SK-N-SH treated with all-trans-retinoic acid at 6 μM for 48 hours (cell line): ENCODE measurements at regions not wholly inside any gene's neighbourhood (a gene's known extent, or its start where the extent isn't known, plus 50 kb on each side); places are given as distances from the start of the nearest gene placed in this dataset.

Experiments used
- ARNTL ChIP-seq: fragments of 450-650 bp; formaldehyde crosslinking; IDR thresholded peaks from 2 replicates; pipeline ENCODE4 v1.5.0; 2020; ENCODE audit warnings: low read depth, mild to moderate bottlenecking, moderate library complexity, borderline replicate concordance
- CSDC2 ChIP-seq: fragments of 250-450 bp; sonication (Bioruptor Pico); IDR thresholded peaks from 2 replicates; pipeline ENCODE4 v1.5.0; 2020; ENCODE audit warnings: mild to moderate bottlenecking, moderate library complexity
- OSR1 ChIP-seq: fragments of 250-450 bp; sonication (Bioruptor Pico); IDR thresholded peaks from 2 replicates; pipeline ENCODE4 v1.8.0; 2022; ENCODE audit warnings: moderate library complexity, mild to moderate bottlenecking, inconsistent platforms
- ZFP30 ChIP-seq: fragments of 450-650 bp; formaldehyde crosslinking; IDR thresholded peaks from 2 replicates; pipeline ENCODE4 v1.5.0; 2022; ENCODE audit warnings: mild to moderate bottlenecking, moderate library complexity
- TF ChIP-seq, protein P1 (sequence below): fragments of 250-450 bp; sonication (Bioruptor Pico); IDR thresholded peaks from 2 replicates; pipeline ENCODE4 v1.8.0; 2020; ENCODE audit warnings: mild to moderate bottlenecking, moderate library complexity, borderline replicate concordance

GRCh38 chr2:221851531-221852045, 279.5 kb upstream of the EPHA4 start:
- TF ChIP-seq ZFP30 (no peak), CSDC2 (CRISPR knock-in tag) (no peak), OSR1 (CRISPR knock-in tag) (no peak), ARNTL (CRISPR knock-in tag) (no peak)
- TF ChIP-seq, protein P1, sequence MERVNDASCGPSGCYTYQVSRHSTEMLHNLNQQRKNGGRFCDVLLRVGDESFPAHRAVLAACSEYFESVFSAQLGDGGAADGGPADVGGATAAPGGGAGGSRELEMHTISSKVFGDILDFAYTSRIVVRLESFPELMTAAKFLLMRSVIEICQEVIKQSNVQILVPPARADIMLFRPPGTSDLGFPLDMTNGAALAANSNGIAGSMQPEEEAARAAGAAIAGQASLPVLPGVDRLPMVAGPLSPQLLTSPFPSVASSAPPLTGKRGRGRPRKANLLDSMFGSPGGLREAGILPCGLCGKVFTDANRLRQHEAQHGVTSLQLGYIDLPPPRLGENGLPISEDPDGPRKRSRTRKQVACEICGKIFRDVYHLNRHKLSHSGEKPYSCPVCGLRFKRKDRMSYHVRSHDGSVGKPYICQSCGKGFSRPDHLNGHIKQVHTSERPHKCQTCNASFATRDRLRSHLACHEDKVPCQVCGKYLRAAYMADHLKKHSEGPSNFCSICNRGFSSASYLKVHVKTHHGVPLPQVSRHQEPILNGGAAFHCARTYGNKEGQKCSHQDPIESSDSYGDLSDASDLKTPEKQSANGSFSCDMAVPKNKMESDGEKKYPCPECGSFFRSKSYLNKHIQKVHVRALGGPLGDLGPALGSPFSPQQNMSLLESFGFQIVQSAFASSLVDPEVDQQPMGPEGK (CRISPR knock-in tag), result no peak
